B cell (primary cell): ENCODE measurements at regions not wholly inside any gene's neighbourhood (a gene's known extent, or its start where the extent isn't known, plus 50 kb on each side); places are given as distances from the start of the nearest gene placed in this dataset.

Source experiments
- ATAC-seq: fragments of 200-7000 bp; cut with Tn5 transposase; one replicate; pipeline ENCODE4 v1.10.0; 2021; ENCODE audit warnings: low read depth, mild to moderate bottlenecking, moderate number of reproducible peaks, moderate library complexity
- CTCF ChIA-PET: fragments of 350-600 bp; sonication (Branson Sonifier 250); formaldehyde crosslinking; loops from one replicate; lab custom pipeline; 2021; ENCODE audit warnings: antibody characterized with exemption, inconsistent platforms; lab: Charles Lee
- POLR2A ChIA-PET: fragments of 350-600 bp; sonication (Branson Sonifier 250); formaldehyde crosslinking; loops from one replicate; lab custom pipeline; 2021; ENCODE audit warnings: antibody characterized with exemption; lab: Charles Lee
- DNase-seq: peaks from one replicate; pipeline ENCODE4 v3.0.0; 2013
- H2AFZ ChIP-seq: 2 replicates; pipeline ENCODE4 v1.6.1; 2012; ENCODE audit warnings: mild to moderate bottlenecking, low read depth, low read length; ENCODE audit not compliant: insufficient read depth, poor library complexity, severe bottlenecking
- H3K27ac ChIP-seq, 2 donors: 1 replicate in 1 of 2; 2 replicates in 1 of 2; pipeline ENCODE4 v1.5.1; 2012 to 2013; ENCODE audit warnings: low read length in 2 of 2, mild to moderate bottlenecking in 2 of 2, moderate library complexity in 1 of 2
- H3K27me3 ChIP-seq, 4 experiments: fragments of 200-600 bp in 1 of 4; sonication (generic) in 1 of 4; replicated peaks in 1 of 4; 1 replicate in 2 of 4; 2 replicates in 2 of 4; pipeline versions ENCODE4 v1.6.1 to v1.7.0; 2013 to 2016; ENCODE audit warnings: low read length in 3 of 4, mild to moderate bottlenecking in 2 of 4, mixed read lengths in 1 of 4, moderate library complexity in 1 of 4; ENCODE audit not compliant: insufficient read depth in 4 of 4, control insufficient read depth in 3 of 4; ENCODE audit errors: control extremely low read depth in 1 of 4
- H3K36me3 ChIP-seq, 2 experiments: replicated peaks in 1 of 2; 1 replicate in 1 of 2; 2 replicates in 1 of 2; pipeline versions ENCODE4 v1.6.1 to v1.7.1; 2013; ENCODE audit warnings: low read length in 1 of 2; ENCODE audit not compliant: insufficient read depth in 2 of 2, control insufficient read depth in 1 of 2; ENCODE audit errors: control extremely low read depth in 1 of 2, extremely low read depth in 1 of 2
- H3K4me1 ChIP-seq, 2 donors: fragments of 200-600 bp in 1 of 2; sonication (generic) in 1 of 2; 1 replicate in 1 of 2; 2 replicates in 1 of 2; pipeline versions ENCODE4 v1.5.1 to v1.6.1; 2013 to 2017; ENCODE audit warnings: low read length in 2 of 2; ENCODE audit not compliant: control insufficient read depth in 2 of 2, insufficient read depth in 2 of 2
- H3K4me2 ChIP-seq: replicated peaks from 2 replicates; pipeline ENCODE3; 2012; ENCODE audit warnings: mild to moderate bottlenecking, low read depth, low read length; ENCODE audit not compliant: poor library complexity, severe bottlenecking
- H3K4me3 ChIP-seq, 5 experiments: fragments of 200-600 bp in 1 of 5; sonication (generic) in 1 of 5; 1 replicate in 3 of 5; 2 replicates in 2 of 5; pipeline versions ENCODE4 v1.5.1 to v1.7.0; 2011 to 2016; ENCODE audit warnings: low read length in 4 of 5, mild to moderate bottlenecking in 4 of 5, low read depth in 2 of 5, control low read depth in 1 of 5, moderate library complexity in 1 of 5; ENCODE audit not compliant: insufficient read depth in 1 of 5; ENCODE audit errors: control extremely low read depth in 1 of 5, extremely low read depth in 1 of 5
- H3K79me2 ChIP-seq: fragments of 200-600 bp; sonication (generic); one replicate; pipeline ENCODE4 v1.6.0; 2016; ENCODE audit warnings: low read length; ENCODE audit not compliant: control insufficient read depth, insufficient read depth
- H3K9ac ChIP-seq: fragments of 200-600 bp; sonication (generic); 2 replicates; pipeline ENCODE4 v1.6.1; 2017; ENCODE audit warnings: mild to moderate bottlenecking, low read length, moderate library complexity
- H3K9me3 ChIP-seq, 3 donors: one replicate each; pipeline versions ENCODE4 v1.6.1 to v1.7.1; 2013; ENCODE audit warnings: low read length in 2 of 3; ENCODE audit not compliant: control insufficient read depth in 2 of 3, insufficient read depth in 1 of 3; ENCODE audit errors: control extremely low read depth in 1 of 3
- H4K20me1 ChIP-seq: 2 replicates; pipeline ENCODE4 v1.6.0; 2012; ENCODE audit warnings: mild to moderate bottlenecking, low read length; ENCODE audit not compliant: insufficient read depth, control insufficient read depth, poor library complexity, severe bottlenecking
- H3K27ac Mint-ChIP-seq: one replicate; pipeline ENCODE4 v1.8.0; 2021; ENCODE audit warnings: mixed read lengths
- H3K27me3 Mint-ChIP-seq: one replicate; pipeline ENCODE4 v1.8.0; 2021; ENCODE audit warnings: mixed read lengths
- H3K4me1 Mint-ChIP-seq: one replicate; pipeline ENCODE4 v1.8.0; 2021; ENCODE audit warnings: mixed read lengths
- H3K4me3 Mint-ChIP-seq: one replicate; pipeline ENCODE4 v1.8.0; 2021; ENCODE audit warnings: mixed read lengths
- H3K9me3 Mint-ChIP-seq: one replicate; pipeline ENCODE4 v1.8.0; 2022; ENCODE audit warnings: mixed read lengths; ENCODE audit not compliant: insufficient read depth
- CTCF ChIP-seq: fragments of 200-600 bp; IDR thresholded peaks from one replicate; pipeline ENCODE4 v1.8.0; 2022; ENCODE audit warnings: antibody characterized with exemption, mild to moderate bottlenecking
- EZH2 ChIP-seq: IDR thresholded peaks from 2 replicates; pipeline ENCODE4 v1.6.1; 2012; ENCODE audit warnings: borderline replicate concordance, low read depth, mild to moderate bottlenecking, moderate library complexity, low read length; ENCODE audit not compliant: insufficient read depth, poor library complexity, severe bottlenecking
- WGBS: methylation state at CpG from one replicate; pipeline ENCODE4 v1.1.5; 2013; ENCODE audit warnings: missing lambda C conversion rate; ENCODE audit not compliant: insufficient coverage; 5-methylcytosine and 5-hydroxymethylcytosine counted together
- intact Hi-C: fragments of 100-400 bp; cut with micrococcal nuclease; formaldehyde crosslinking; loops from one replicate; pipeline ENCODE4 v1.10.0; 2022

GRCh38 chr14:79972230-79972629, 239.1 kb downstream of the DIO2 start:
- intact Hi-C loops, result no loop called here
- no peaks in the 10 kb centered on the region for H3K27me3 ChIP-seq
- H3K79me2 ChIP-seq, result no peaks in the 10 kb centered on the region
- H3K4me3 ChIP-seq, result no peak overlapping the region
- no peak overlapping the region for H2AFZ ChIP-seq
- CTCF ChIA-PET, result no interaction called here
- Mint-ChIP-seq H3K27ac (no peak overlapping the region), H3K9me3 (peaks cover 1% of the 10 kb centered on the region), H3K27me3 (no peaks in the 10 kb centered on the region), H3K4me3 (no peak overlapping the region), H3K4me1 (no peaks in the 10 kb centered on the region)
- no peaks in the 10 kb centered on the region for H3K36me3 ChIP-seq
- H3K4me2 ChIP-seq, result no peak overlapping the region
- TF ChIP-seq EZH2, result no peak
- no peak for TF ChIP-seq CTCF
- H4K20me1 ChIP-seq, result no peaks in the 10 kb centered on the region
- no peaks in the 10 kb centered on the region for H3K9me3 ChIP-seq
- H3K4me1 ChIP-seq, result no peaks in the 10 kb centered on the region
- ATAC-seq (no peak), DNase-seq (no peak)
- H3K9ac ChIP-seq, result no peak overlapping the region
- WGBS, result no CpG with 5 or more reads among the region's 1 CpG
- no peak overlapping the region for H3K27ac ChIP-seq
- POLR2A ChIA-PET, result no interaction called here

GRCh38 chr14:79971330-79971729, 240.0 kb downstream of the DIO2 start:
- H3K27ac ChIP-seq, result no peak overlapping the region
- Mint-ChIP-seq H3K4me3 (no peak overlapping the region), H3K27me3 (no peaks in the 10 kb centered on the region), H3K27ac (no peak overlapping the region), H3K4me1 (no peaks in the 10 kb centered on the region), H3K9me3 (peaks cover 1% of the 10 kb centered on the region)
- no peak overlapping the region for H3K9ac ChIP-seq
- H2AFZ ChIP-seq, result no peak overlapping the region
- no CpG with 5 or more reads among the region's 2 CpGs for WGBS
- no peaks in the 10 kb centered on the region for H3K27me3 ChIP-seq
- no peak for ATAC-seq
- no peaks in the 10 kb centered on the region for H3K79me2 ChIP-seq
- no peak overlapping the region for H3K4me3 ChIP-seq
- POLR2A ChIA-PET, result no interaction called here
- DNase-seq, result no peak
- intact Hi-C loops, result no loop called here
- CTCF ChIA-PET, result no interaction called here
- no peaks in the 10 kb centered on the region for H4K20me1 ChIP-seq
- no peaks in the 10 kb centered on the region for H3K9me3 ChIP-seq
- H3K36me3 ChIP-seq, result no peaks in the 10 kb centered on the region
- no peak for TF ChIP-seq EZH2
- no peak for TF ChIP-seq CTCF
- no peak overlapping the region for H3K4me2 ChIP-seq
- no peaks in the 10 kb centered on the region for H3K4me1 ChIP-seq
